ENCODE measurements at regions not wholly inside any gene's neighbourhood (a gene's known extent, or its start where the extent isn't known, plus 50 kb on each side); places are given as distances from the start of the nearest gene placed in this dataset.

DNA sequence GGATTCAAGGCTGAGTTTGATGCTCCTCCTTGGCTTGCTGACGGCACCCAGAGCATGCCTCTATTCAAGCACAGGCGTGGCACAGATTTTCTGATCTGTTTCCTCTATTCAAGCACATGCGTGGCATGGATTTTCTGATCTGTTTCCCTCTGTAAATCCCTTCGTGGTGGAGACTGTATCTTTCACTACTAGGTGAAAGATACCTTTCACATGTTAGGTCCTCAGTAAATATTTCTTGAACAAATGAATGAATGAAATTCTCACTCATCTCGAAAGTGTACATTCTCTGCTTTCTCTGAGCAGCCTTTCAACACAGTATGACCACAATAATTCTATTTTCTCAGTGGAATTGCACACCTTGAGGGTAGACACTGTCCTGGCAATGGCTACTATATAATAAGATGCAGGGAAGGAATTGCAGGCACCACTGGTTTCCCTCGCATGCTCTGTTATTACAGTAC, 72.6 kb upstream of the F13A1 start:
- H3F3A ChIP-seq (ENCODE audit: control insufficient read depth, insufficient read depth) = 0 out of 2 replicates have a peak, but pooled peaks cover 3% of the 10 kb centered on the region
- H3K4me3 ChIP-seq (ENCODE audit: low read length) = peak overlapping the region; percentile 36
- H3K9me3 ChIP-seq (ENCODE audit: control insufficient read depth, insufficient read depth, low read length) = no peaks in the 10 kb centered on the region
- H3K36me3 ChIP-seq (ENCODE audit: control insufficient read depth, low read length) = peaks cover 5% of the 10 kb centered on the region
- no peaks in the 10 kb centered on the region for H4K20me1 ChIP-seq (ENCODE audit: control insufficient read depth, insufficient read depth, low read depth, low read length)
- no peak for TF ChIP-seq EZH2phosphoT487 (IDR thresholded peaks at IDR 0.05; ENCODE audit: borderline replicate concordance, low read length)
- no peaks in the 10 kb centered on the region for H3K79me2 ChIP-seq (ENCODE audit: control insufficient read depth, low read length)
- peaks cover 62% of the 10 kb centered on the region for H3K4me1 ChIP-seq (ENCODE audit: control insufficient read depth, low read length)
- H3K27me3 ChIP-seq (ENCODE audit: control insufficient read depth, low read length) = no peaks in the 10 kb centered on the region
- peak overlapping the region; percentile 64 for H3K27ac ChIP-seq (ENCODE audit: low read depth, low read length)
- no peaks in the 10 kb centered on the region for H3K9me2 ChIP-seq (replicated peaks; ENCODE audit: control insufficient read depth, low read length)
- peak overlapping the region; percentile 58 for H3K4me2 ChIP-seq (ENCODE audit: low read length)

- H3K9me3 ChIP-seq (ENCODE audit: control insufficient read depth, insufficient read depth, low read length) = no peaks in the 10 kb centered on the region
- H3K79me2 ChIP-seq (ENCODE audit: control insufficient read depth, low read length) = no peaks in the 10 kb centered on the region
- no peak overlapping the region for H3K4me3 ChIP-seq (ENCODE audit: low read length)
- peak overlapping the region; percentile 15; the same call in 1 of the 2 replicates for H3K4me2 ChIP-seq (ENCODE audit: low read length)
- 0 out of 2 replicates have a peak, but pooled peaks cover 3% of the 10 kb centered on the region for H3F3A ChIP-seq (ENCODE audit: control insufficient read depth, insufficient read depth)
- peaks cover 5% of the 10 kb centered on the region for H3K36me3 ChIP-seq (ENCODE audit: control insufficient read depth, low read length)
- peaks cover 58% of the 10 kb centered on the region for H3K4me1 ChIP-seq (ENCODE audit: control insufficient read depth, low read length)
- H3K27ac ChIP-seq (ENCODE audit: low read depth, low read length) = no peak overlapping the region
- H4K20me1 ChIP-seq (ENCODE audit: control insufficient read depth, insufficient read depth, low read depth, low read length) = no peaks in the 10 kb centered on the region
- TF ChIP-seq, protein P1, sequence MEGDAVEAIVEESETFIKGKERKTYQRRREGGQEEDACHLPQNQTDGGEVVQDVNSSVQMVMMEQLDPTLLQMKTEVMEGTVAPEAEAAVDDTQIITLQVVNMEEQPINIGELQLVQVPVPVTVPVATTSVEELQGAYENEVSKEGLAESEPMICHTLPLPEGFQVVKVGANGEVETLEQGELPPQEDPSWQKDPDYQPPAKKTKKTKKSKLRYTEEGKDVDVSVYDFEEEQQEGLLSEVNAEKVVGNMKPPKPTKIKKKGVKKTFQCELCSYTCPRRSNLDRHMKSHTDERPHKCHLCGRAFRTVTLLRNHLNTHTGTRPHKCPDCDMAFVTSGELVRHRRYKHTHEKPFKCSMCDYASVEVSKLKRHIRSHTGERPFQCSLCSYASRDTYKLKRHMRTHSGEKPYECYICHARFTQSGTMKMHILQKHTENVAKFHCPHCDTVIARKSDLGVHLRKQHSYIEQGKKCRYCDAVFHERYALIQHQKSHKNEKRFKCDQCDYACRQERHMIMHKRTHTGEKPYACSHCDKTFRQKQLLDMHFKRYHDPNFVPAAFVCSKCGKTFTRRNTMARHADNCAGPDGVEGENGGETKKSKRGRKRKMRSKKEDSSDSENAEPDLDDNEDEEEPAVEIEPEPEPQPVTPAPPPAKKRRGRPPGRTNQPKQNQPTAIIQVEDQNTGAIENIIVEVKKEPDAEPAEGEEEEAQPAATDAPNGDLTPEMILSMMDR (IDR thresholded peaks at IDR 0.05; ENCODE audit: low read depth, low read length, poor library complexity, severe bottlenecking) = no peak
- TF ChIP-seq EZH2phosphoT487 (IDR thresholded peaks at IDR 0.05; ENCODE audit: borderline replicate concordance, low read length) = no peak
- H3K9me2 ChIP-seq (replicated peaks; ENCODE audit: control insufficient read depth, low read length) = no peaks in the 10 kb centered on the region
- H3K27me3 ChIP-seq (ENCODE audit: control insufficient read depth, low read length) = no peaks in the 10 kb centered on the region
These were observed 75.2 kb upstream of the F13A1 start for GRCh38 chr6:6395581-6396197.

GRCh38 chr6:6397842-6398241, 77.4 kb upstream of the F13A1 start:
- Histone ChIP-seq H3K27me3 (ENCODE audit: control insufficient read depth, low read length) (no peaks in the 10 kb centered on the region), H3K4me2 (ENCODE audit: low read length) (no peak overlapping the region), H3K9me2 (replicated peaks; ENCODE audit: control insufficient read depth, low read length) (no peaks in the 10 kb centered on the region), H4K20me1 (ENCODE audit: control insufficient read depth, insufficient read depth, low read depth, low read length) (no peaks in the 10 kb centered on the region), H3K27ac (ENCODE audit: low read depth, low read length) (no peak overlapping the region), H3K36me3 (ENCODE audit: control insufficient read depth, low read length) (no peaks in the 10 kb centered on the region), H3K79me2 (ENCODE audit: control insufficient read depth, low read length) (no peaks in the 10 kb centered on the region), H3K4me3 (ENCODE audit: low read length) (no peak overlapping the region), H3K9me3 (ENCODE audit: control insufficient read depth, insufficient read depth, low read length) (peaks cover 2% of the 10 kb centered on the region; the same call in 1 of the 2 replicates), H3K4me1 (ENCODE audit: control insufficient read depth, low read length) (peaks cover 46% of the 10 kb centered on the region), H3F3A (ENCODE audit: control insufficient read depth, insufficient read depth) (no peaks in the 10 kb centered on the region)
- no peak for TF ChIP-seq EZH2phosphoT487 (IDR thresholded peaks at IDR 0.05; ENCODE audit: borderline replicate concordance, low read length)
- TF ChIP-seq, protein P1 (IDR thresholded peaks at IDR 0.05; ENCODE audit: low read depth, low read length, poor library complexity, severe bottlenecking) = no peak

DNA sequence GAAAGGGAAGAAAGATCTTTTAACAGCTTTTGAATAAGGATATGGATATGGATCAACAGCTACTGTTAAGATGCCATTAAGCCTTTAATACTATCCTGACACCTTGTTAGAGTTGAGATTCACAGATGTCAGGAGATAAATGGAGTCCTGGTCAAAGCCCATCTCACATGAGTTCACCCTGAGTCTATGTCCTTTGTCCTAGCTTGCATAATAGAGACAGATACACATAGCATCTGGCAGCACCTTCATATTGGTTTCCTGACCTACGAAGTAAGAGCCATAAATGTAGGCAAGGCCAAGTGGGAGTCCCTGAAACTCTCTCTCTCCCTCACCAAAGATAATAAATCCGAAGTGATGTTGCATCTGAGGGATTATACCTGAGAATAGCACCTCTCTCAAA, 79.1 kb upstream of the F13A1 start:
- no peak for TF ChIP-seq EZH2phosphoT487 (IDR thresholded peaks at IDR 0.05; ENCODE audit: borderline replicate concordance, low read length)
- TF ChIP-seq, protein P1 (IDR thresholded peaks at IDR 0.05; ENCODE audit: low read depth, low read length, poor library complexity, severe bottlenecking) = no peak
- H3K36me3 ChIP-seq (ENCODE audit: control insufficient read depth, low read length) = no peaks in the 10 kb centered on the region
- H3K79me2 ChIP-seq (ENCODE audit: control insufficient read depth, low read length) = no peaks in the 10 kb centered on the region
- no peaks in the 10 kb centered on the region for H3K27me3 ChIP-seq (ENCODE audit: control insufficient read depth, low read length)
- H3F3A ChIP-seq (ENCODE audit: control insufficient read depth, insufficient read depth) = no peaks in the 10 kb centered on the region
- H3K27ac ChIP-seq (ENCODE audit: low read depth, low read length) = no peak overlapping the region
- no peak overlapping the region for H3K4me2 ChIP-seq (ENCODE audit: low read length)
- no peak overlapping the region for H3K4me3 ChIP-seq (ENCODE audit: low read length)
- no peaks in the 10 kb centered on the region for H3K9me2 ChIP-seq (replicated peaks; ENCODE audit: control insufficient read depth, low read length)
- no peaks in the 10 kb centered on the region for H4K20me1 ChIP-seq (ENCODE audit: control insufficient read depth, insufficient read depth, low read depth, low read length)
- peaks cover 2% of the 10 kb centered on the region; the same call in 1 of the 2 replicates for H3K9me3 ChIP-seq (ENCODE audit: control insufficient read depth, insufficient read depth, low read length)
- H3K4me1 ChIP-seq (ENCODE audit: control insufficient read depth, low read length) = peaks cover 42% of the 10 kb centered on the region
